Choroid plexus epithelial cell (primary cell): ENCODE measurements at regions not wholly inside any gene's neighbourhood (a gene's known extent, or its start where the extent isn't known, plus 50 kb on each side); places are given as distances from the start of the nearest gene placed in this dataset.

Experiments
- DNase-seq: peaks from one replicate; pipeline ENCODE4 v3.0.0-alpha.2; 2010; ENCODE audit warnings: low read depth
- H3K4me3 ChIP-seq: 2 replicates; pipeline ENCODE4 v1.5.1; 2011; ENCODE audit warnings: low read depth, mild to moderate bottlenecking, control low read depth, low read length, moderate library complexity
- TF ChIP-seq, protein P1 (sequence below): conservative IDR thresholded peaks from 2 replicates; pipeline ENCODE4 v1.5.1; 2011; ENCODE audit warnings: low read depth, mild to moderate bottlenecking, control low read depth, inconsistent platforms, low read length, moderate library complexity

DNA sequence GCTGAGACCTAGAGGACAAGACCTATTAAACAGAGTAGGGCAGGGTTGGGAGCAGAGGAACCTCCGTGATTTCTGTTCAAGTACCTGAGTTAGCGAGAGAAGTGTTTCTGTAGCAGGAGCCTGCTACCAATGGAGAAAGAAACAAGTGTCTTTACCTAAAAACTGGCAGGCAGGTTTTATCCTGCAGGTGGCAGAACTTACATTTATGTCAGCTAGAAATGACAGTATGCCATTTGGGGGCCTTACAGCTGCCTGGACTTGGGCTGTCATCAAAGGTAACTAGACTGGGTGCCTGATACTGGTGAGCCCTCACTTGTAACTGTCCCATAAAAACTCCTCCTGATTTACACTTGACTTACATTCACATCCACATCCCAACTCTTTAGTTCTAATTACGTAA lies 185.3 kb upstream of the MIR17HG start:
- TF ChIP-seq, protein P1, sequence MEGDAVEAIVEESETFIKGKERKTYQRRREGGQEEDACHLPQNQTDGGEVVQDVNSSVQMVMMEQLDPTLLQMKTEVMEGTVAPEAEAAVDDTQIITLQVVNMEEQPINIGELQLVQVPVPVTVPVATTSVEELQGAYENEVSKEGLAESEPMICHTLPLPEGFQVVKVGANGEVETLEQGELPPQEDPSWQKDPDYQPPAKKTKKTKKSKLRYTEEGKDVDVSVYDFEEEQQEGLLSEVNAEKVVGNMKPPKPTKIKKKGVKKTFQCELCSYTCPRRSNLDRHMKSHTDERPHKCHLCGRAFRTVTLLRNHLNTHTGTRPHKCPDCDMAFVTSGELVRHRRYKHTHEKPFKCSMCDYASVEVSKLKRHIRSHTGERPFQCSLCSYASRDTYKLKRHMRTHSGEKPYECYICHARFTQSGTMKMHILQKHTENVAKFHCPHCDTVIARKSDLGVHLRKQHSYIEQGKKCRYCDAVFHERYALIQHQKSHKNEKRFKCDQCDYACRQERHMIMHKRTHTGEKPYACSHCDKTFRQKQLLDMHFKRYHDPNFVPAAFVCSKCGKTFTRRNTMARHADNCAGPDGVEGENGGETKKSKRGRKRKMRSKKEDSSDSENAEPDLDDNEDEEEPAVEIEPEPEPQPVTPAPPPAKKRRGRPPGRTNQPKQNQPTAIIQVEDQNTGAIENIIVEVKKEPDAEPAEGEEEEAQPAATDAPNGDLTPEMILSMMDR: no peak
- no peak for DNase-seq
- H3K4me3 ChIP-seq: no peak overlapping the region

DNA sequence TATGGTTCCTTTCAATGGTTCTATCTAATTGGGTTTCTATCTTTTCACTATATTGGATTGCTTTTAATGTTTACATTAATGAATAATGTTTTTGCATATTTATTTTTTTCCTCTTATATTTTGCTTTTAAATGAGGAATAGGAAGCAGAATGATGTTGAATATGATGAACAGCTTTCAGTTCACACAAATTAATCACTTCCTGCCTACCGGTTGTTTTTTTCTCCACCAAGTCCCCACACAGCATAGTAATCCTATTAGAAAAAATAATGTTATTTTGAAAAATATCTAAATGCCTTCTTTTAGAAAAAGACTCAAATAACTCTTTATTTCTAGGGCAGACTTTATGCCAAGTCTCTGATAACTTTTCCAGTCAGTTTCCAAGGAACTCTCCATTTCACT lies 184.9 kb upstream of the MIR17HG start:
- no peak for DNase-seq
- TF ChIP-seq, protein P1: no peak

DNA sequence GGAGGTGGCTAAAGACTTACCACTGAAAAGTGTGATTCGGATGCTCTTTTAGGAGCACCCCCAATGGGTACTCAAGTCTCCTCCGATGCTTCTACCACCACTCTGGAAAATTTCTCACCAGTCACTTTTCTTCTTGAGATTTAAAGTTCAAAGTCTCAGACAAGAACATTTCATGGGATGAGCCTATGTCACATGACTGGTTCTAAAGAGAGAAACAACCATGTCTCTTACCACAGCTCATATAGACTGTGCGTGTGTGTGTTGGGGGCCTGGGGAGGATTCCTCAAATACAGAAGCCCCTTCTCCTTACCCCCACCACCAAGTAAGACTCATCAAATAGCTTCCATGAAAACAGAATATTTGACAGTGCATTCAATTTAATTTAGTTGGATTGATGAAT lies 181.7 kb upstream of the MIR17HG start:
- DNase-seq: no peak
- TF ChIP-seq, protein P1: no peak
- H3K4me3 ChIP-seq: no peak overlapping the region

More for the DNA sequence above, 184.9 kb upstream of the MIR17HG start:
- H3K4me3 ChIP-seq: no peak overlapping the region

DNA sequence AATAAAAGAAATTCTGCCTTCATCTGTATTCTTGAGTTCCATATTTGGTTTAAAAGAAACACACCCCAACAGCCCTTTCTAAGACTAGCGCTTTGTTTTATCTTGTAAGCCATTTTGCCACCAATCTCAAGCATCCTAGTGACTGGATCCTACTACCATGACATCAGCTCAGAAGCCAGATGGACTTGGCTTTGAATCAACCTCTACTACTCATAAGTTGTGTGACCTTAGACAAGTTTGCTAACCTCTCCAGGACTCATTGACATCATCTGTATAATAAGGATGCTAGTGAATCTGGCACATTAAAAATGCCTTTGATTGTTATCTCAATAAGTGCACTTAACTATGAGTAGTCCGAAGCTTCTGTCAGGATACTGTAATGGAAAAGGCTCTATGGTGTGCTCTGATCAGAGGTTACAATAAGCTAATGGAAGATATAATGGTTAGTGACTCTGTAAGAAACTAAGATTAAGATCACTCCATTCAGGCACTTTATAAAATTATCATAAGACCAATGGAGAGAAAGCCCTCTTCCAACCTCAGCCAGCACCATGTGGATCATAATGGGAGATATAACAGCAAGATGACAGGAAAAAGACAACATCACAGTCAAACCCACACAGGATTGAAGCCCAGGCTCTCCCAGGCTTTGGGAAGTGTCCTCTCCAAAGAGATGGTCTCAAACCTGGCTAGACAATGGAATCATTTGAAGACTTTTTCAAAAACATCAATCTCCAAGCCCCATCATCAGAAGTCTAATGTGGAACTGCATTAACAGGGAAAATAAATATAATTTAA lies 180.6 kb upstream of the MIR17HG start:
- TF ChIP-seq, protein P1: no peak

DNA sequence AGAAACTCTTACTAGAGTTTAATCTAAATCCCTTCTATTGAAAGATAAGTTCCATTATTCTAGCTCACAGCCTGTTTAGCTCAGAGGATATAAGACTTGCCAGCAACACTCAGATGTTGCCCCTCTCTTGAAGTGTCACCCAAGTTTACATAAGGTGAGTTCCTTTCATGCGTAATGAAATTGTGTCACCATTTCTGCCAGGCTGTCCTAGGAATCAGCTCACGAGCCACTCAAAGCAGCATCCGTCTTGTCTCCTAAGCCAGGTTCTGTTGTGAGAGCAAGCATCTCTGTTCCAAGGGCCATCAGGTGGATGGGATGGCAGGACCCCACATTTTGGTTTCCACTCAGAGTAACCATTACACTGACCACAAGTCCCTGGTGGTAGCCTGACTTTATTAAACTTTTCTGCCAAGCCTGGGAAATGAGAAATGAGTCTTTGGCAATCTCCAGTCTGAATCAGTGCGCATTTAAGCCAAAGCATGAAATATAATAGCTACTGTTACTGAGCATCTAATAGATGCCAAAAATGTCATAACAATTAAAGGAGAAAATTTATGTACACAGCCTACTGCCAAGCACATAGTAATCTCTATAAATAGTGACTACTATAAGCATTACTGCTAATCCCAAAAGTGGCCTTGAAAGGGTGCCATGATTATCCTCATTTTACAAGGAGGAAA lies 179.6 kb upstream of the MIR17HG start:
- TF ChIP-seq, protein P1: no peak
- no peak for DNase-seq
- H3K4me3 ChIP-seq: no peak overlapping the region

More for the DNA sequence above, 180.6 kb upstream of the MIR17HG start:
- no peak overlapping the region for H3K4me3 ChIP-seq
- DNase-seq: no peak

DNA sequence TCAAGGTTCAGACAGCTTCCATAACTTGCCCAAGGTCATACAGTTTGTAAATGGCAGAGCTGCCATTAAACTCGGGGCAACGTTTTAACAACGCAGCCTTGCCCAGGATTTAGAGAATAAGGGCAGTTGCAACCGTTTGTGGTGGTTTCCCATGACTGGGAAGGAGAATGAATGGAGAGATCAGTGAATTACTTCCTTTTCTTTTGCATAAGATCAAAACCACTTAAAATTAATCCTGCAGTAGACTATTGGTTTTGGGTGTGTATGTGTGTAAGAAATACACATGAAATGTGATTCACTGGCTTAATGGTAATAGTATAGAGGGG lies 179.1 kb upstream of the MIR17HG start:
- no peak overlapping the region for H3K4me3 ChIP-seq
- TF ChIP-seq, protein P1: no peak
- DNase-seq: no peak
